Cardiac fibroblast (primary cell): ENCODE measurements at regions not wholly inside any gene's neighbourhood (a gene's known extent, or its start where the extent isn't known, plus 50 kb on each side); places are given as distances from the start of the nearest gene placed in this dataset.

Source experiments
- DNase-seq, 2 donors: peaks; one replicate each; pipeline versions ENCODE4 v3.0.0 to v3.0.0-alpha.2; 2010; ENCODE audit warnings: low read depth in 2 of 2
- H3K4me3 ChIP-seq, 2 donors: replicated peaks in 1 of 2; 1 replicate in 1 of 2; 2 replicates in 1 of 2; pipeline ENCODE4 v1.5.1; 2011; ENCODE audit warnings: low read depth in 2 of 2, low read length in 2 of 2, mild to moderate bottlenecking in 2 of 2, moderate library complexity in 1 of 2
- CTCF ChIP-seq: IDR thresholded peaks from one replicate; pipeline ENCODE4 v1.5.1; 2011; ENCODE audit warnings: low read depth, mild to moderate bottlenecking, low read length, inconsistent platforms

GRCh38 chr14:71703477-71703876 is 228.8 kb upstream of the RGS6 start:
- TF ChIP-seq CTCF, result no peak
- no peak overlapping the region for H3K4me3 ChIP-seq
- DNase-seq, result peak; percentile 60 to 77

- TF ChIP-seq CTCF, result no peak
- DNase-seq, result no peak
- no peak overlapping the region for H3K4me3 ChIP-seq
Measured at GRCh38 chr14:71704210-71704609, 228.0 kb upstream of the RGS6 start.

GRCh38 chr14:71705460-71705859 is 226.8 kb upstream of the RGS6 start:
- no peak for DNase-seq
- TF ChIP-seq CTCF, result no peak
- no peak overlapping the region for H3K4me3 ChIP-seq

- no peak for DNase-seq
- H3K4me3 ChIP-seq, result no peak overlapping the region
- TF ChIP-seq CTCF, result no peak
Measured at GRCh38 chr14:71709076-71709475, 223.2 kb upstream of the RGS6 start.

GRCh38 chr14:71709987-71710386 is 222.2 kb upstream of the RGS6 start:
- H3K4me3 ChIP-seq, result no peak overlapping the region
- no peak for DNase-seq
- TF ChIP-seq CTCF, result no peak

- no peak for TF ChIP-seq CTCF
- peak in 1 of 2 donors; percentile 39 for DNase-seq
- H3K4me3 ChIP-seq, result no peak overlapping the region
Measured at GRCh38 chr14:71711125-71711524, 221.1 kb upstream of the RGS6 start.

GRCh38 chr14:71711619-71712018 is 220.6 kb upstream of the RGS6 start:
- no peak for TF ChIP-seq CTCF
- peak; percentile 92 to 96 for DNase-seq
- no peak overlapping the region for H3K4me3 ChIP-seq
